Stimulated activated CD8-positive, alpha-beta memory T cell treated with anti-CD3 and anti-CD28 coated beads, Interleukin-7, amount 100 ng/mL, for 4 hours (primary cell): ENCODE measurements at regions not wholly inside any gene's neighbourhood (a gene's known extent, or its start where the extent isn't known, plus 50 kb on each side); places are given as distances from the start of the nearest gene placed in this dataset.

ENCODE experiments used
- DNase-seq, 2 donors: peaks; one replicate each; pipeline ENCODE4 v3.0.0-alpha.2; 2020; ENCODE audit warnings: low read depth in 2 of 2

GRCh38 chr14:61625165-61625564 is 70.1 kb upstream of the HIF1A start:
- DNase-seq = no peak

GRCh38 chr14:61627612-61628011 is 67.7 kb upstream of the HIF1A start:
- DNase-seq = no peak

- DNase-seq = no peak
Observed at GRCh38 chr14:61628016-61628725, 67.1 kb upstream of the HIF1A start.

- no peak for DNase-seq
Observed at GRCh38 chr14:61630399-61631044, 64.8 kb upstream of the HIF1A start.

GRCh38 chr14:61631045-61631687 is 64.1 kb upstream of the HIF1A start:
- no peak for DNase-seq

- DNase-seq = no peak
Observed at GRCh38 chr14:61632401-61632800, 62.9 kb upstream of the HIF1A start.

GRCh38 chr14:61632807-61633206 is 62.5 kb upstream of the HIF1A start:
- no peak for DNase-seq

- DNase-seq = no peak
Observed at GRCh38 chr14:61636291-61636690, 59.0 kb upstream of the HIF1A start.

GRCh38 chr14:61636779-61637178 is 58.5 kb upstream of the HIF1A start:
- DNase-seq = no peak

- no peak for DNase-seq
Observed at GRCh38 chr14:61638595-61639387, 56.5 kb upstream of the HIF1A start.

- DNase-seq = no peak
Observed at GRCh38 chr14:61640158-61641136, 54.9 kb upstream of the HIF1A start.

- DNase-seq = no peak
Observed at GRCh38 chr14:61641914-61642613, 53.2 kb upstream of the HIF1A start.

GRCh38 chr14:61642614-61642982 is 52.7 kb upstream of the HIF1A start:
- DNase-seq = no peak

GRCh38 chr14:61643555-61643954 is 51.8 kb upstream of the HIF1A start:
- DNase-seq = no peak

GRCh38 chr14:61644175-61644574 is 51.1 kb upstream of the HIF1A start:
- DNase-seq = no peak

- DNase-seq = no peak
Observed at GRCh38 chr14:61644834-61645233, 50.5 kb upstream of the HIF1A start.

- DNase-seq = no peak
Observed at GRCh38 chr14:61645247-61645646, 50.1 kb upstream of the HIF1A start.
